H9 (cell line): ENCODE measurements at regions not wholly inside any gene's neighbourhood (a gene's known extent, or its start where the extent isn't known, plus 50 kb on each side); places are given as distances from the start of the nearest gene placed in this dataset.

ENCODE experiments used
- DNase-seq: peaks from one replicate; pipeline ENCODE4 v3.0.0-alpha.2; 2017
- H2AFZ ChIP-seq: one replicate; pipeline ENCODE4 v1.6.1; 2013; ENCODE audit warnings: mild to moderate bottlenecking, low read length, control low read depth, moderate library complexity
- H2AK5ac ChIP-seq: 2 replicates; pipeline ENCODE4 v1.6.1; 2013; ENCODE audit warnings: low read length, control low read depth, mixed read lengths; ENCODE audit not compliant: insufficient read length
- H2BK120ac ChIP-seq: one replicate; pipeline ENCODE4 v1.6.1; 2013; ENCODE audit warnings: low read depth, mild to moderate bottlenecking, low read length, control low read depth, inconsistent platforms; ENCODE audit not compliant: poor library complexity, severe bottlenecking
- H2BK12ac ChIP-seq: 2 replicates; pipeline ENCODE4 v1.6.1; 2013; ENCODE audit warnings: low read length, control low read depth, mixed read lengths, low read depth; ENCODE audit not compliant: insufficient read length
- H2BK15ac ChIP-seq: 2 replicates; pipeline ENCODE4 v1.6.1; 2013; ENCODE audit warnings: low read depth, low read length, control low read depth
- H2BK20ac ChIP-seq: one replicate; pipeline ENCODE4 v1.6.1; 2013; ENCODE audit warnings: low read depth, mild to moderate bottlenecking, low read length, control low read depth, inconsistent platforms; ENCODE audit not compliant: poor library complexity, severe bottlenecking
- H2BK5ac ChIP-seq: 2 replicates; pipeline ENCODE4 v1.6.1; 2013; ENCODE audit warnings: low read length, control low read depth, mixed read lengths; ENCODE audit not compliant: insufficient read length
- H3K14ac ChIP-seq: 2 replicates; pipeline ENCODE4 v1.6.1; 2013; ENCODE audit warnings: low read length, control low read depth; ENCODE audit not compliant: insufficient read depth
- H3K18ac ChIP-seq: 2 replicates; pipeline ENCODE4 v1.6.1; 2013; ENCODE audit warnings: low read depth, mild to moderate bottlenecking, mixed read lengths, low read length, control low read depth; ENCODE audit not compliant: insufficient read length
- H3K23ac ChIP-seq: 2 replicates; pipeline ENCODE4 v1.6.1; 2013; ENCODE audit warnings: low read length, control low read depth, mixed read lengths, low read depth; ENCODE audit not compliant: insufficient read length
- H3K23me2 ChIP-seq: 2 replicates; pipeline ENCODE4 v1.6.1; 2013; ENCODE audit warnings: low read depth, mild to moderate bottlenecking, mixed read lengths, low read length, control low read depth; ENCODE audit not compliant: insufficient read length, poor library complexity, severe bottlenecking
- H3K27ac ChIP-seq: 2 replicates; pipeline ENCODE4 v1.5.1; 2013; ENCODE audit warnings: low read length, control low read depth, mixed read lengths, low read depth; ENCODE audit not compliant: insufficient read length
- H3K27me3 ChIP-seq: 2 replicates; pipeline ENCODE4 v1.6.1; 2013; ENCODE audit warnings: low read length, control low read depth, inconsistent platforms; ENCODE audit not compliant: insufficient read depth
- H3K4ac ChIP-seq: 2 replicates; pipeline ENCODE4 v1.6.1; 2013; ENCODE audit warnings: low read depth, mild to moderate bottlenecking, control low read depth, inconsistent platforms, low read length, moderate library complexity
- H3K4me1 ChIP-seq: 2 replicates; pipeline ENCODE4 v1.6.1; 2013; ENCODE audit warnings: low read length, control low read depth, inconsistent platforms; ENCODE audit not compliant: insufficient read depth
- H3K4me2 ChIP-seq: 2 replicates; pipeline ENCODE4 v1.6.1; 2013; ENCODE audit warnings: low read length, control low read depth, mixed read lengths; ENCODE audit not compliant: insufficient read length, insufficient read depth
- H3K56ac ChIP-seq: 2 replicates; pipeline ENCODE4 v1.6.1; 2013; ENCODE audit warnings: low read depth, mild to moderate bottlenecking, mixed read lengths, low read length, control low read depth; ENCODE audit not compliant: insufficient read length
- H3K79me1 ChIP-seq: 2 replicates; pipeline ENCODE4 v1.6.1; 2013; ENCODE audit warnings: low read depth, mild to moderate bottlenecking, moderate library complexity, low read length, control low read depth, inconsistent platforms; ENCODE audit not compliant: insufficient read depth, poor library complexity, severe bottlenecking
- H3K79me2 ChIP-seq: 2 replicates; pipeline ENCODE4 v1.6.1; 2013; ENCODE audit warnings: low read length, control low read depth, inconsistent platforms; ENCODE audit not compliant: insufficient read depth
- H3K9ac ChIP-seq: 2 replicates; pipeline ENCODE4 v1.6.1; 2013; ENCODE audit warnings: low read length, control low read depth, mixed read lengths; ENCODE audit not compliant: insufficient read length; ENCODE audit errors: extremely low read depth
- H3K9me3 ChIP-seq: one replicate; pipeline ENCODE4 v1.6.1; 2013; ENCODE audit warnings: low read depth, low read length, inconsistent platforms; ENCODE audit not compliant: control insufficient read depth
- H3T11ph ChIP-seq: one replicate; pipeline ENCODE4 v1.6.1; 2013; ENCODE audit warnings: mild to moderate bottlenecking, low read length, control low read depth, inconsistent platforms
- H4K20me1 ChIP-seq: one replicate; pipeline ENCODE4 v1.6.1; 2013; ENCODE audit not compliant: control insufficient read depth, insufficient read length, insufficient read depth
- H4K5ac ChIP-seq: 2 replicates; pipeline ENCODE4 v1.6.1; 2013; ENCODE audit warnings: low read depth, mild to moderate bottlenecking, mixed read lengths, low read length, control low read depth; ENCODE audit not compliant: insufficient read length
- H4K8ac ChIP-seq: replicated peaks from 2 replicates; pipeline ENCODE4 v1.6.1; 2013; ENCODE audit warnings: low read length, control low read depth, mixed read lengths, low read depth; ENCODE audit not compliant: insufficient read length
- H4K91ac ChIP-seq: 2 replicates; pipeline ENCODE4 v1.6.1; 2013; ENCODE audit warnings: low read depth, mild to moderate bottlenecking, moderate library complexity, mixed read lengths, low read length, control low read depth; ENCODE audit not compliant: insufficient read length
- H3K27ac Mint-ChIP-seq, 3 experiments: 2 replicates in 2 of 3; 3 replicates in 1 of 3; pipeline ENCODE4 v1.8.0; 2020 to 2021; ENCODE audit warnings: mixed read lengths in 3 of 3, mild to moderate bottlenecking in 1 of 3, moderate library complexity in 1 of 3
- H3K27me3 Mint-ChIP-seq: 2 replicates; pipeline ENCODE4 v1.8.0; 2021; ENCODE audit warnings: low read depth, mild to moderate bottlenecking, moderate library complexity, mixed read lengths
- H3K36me3 Mint-ChIP-seq, 3 experiments: 2 replicates in 2 of 3; 3 replicates in 1 of 3; pipeline ENCODE4 v1.8.0; 2020 to 2021; ENCODE audit warnings: low read depth in 3 of 3, mixed read lengths in 3 of 3; ENCODE audit not compliant: insufficient read depth in 1 of 3
- H3K4me1 Mint-ChIP-seq, 2 experiments: 2 replicates each; pipeline ENCODE4 v1.8.0; 2020; ENCODE audit warnings: mixed read lengths in 2 of 2
- H3K4me3 Mint-ChIP-seq, 2 experiments: 2 replicates in 1 of 2; 3 replicates in 1 of 2; pipeline ENCODE4 v1.8.0; 2020 to 2021; ENCODE audit warnings: mild to moderate bottlenecking in 2 of 2, mixed read lengths in 2 of 2, moderate library complexity in 1 of 2
- H3K9me3 Mint-ChIP-seq, 2 experiments: 2 replicates in 1 of 2; 3 replicates in 1 of 2; pipeline ENCODE4 v1.8.0; 2020; ENCODE audit warnings: mild to moderate bottlenecking in 2 of 2, mixed read lengths in 2 of 2, moderate library complexity in 1 of 2
- WGBS: extraction: QIAGEN DNeasy Blood & Tissue Kit; methylation state at CpG from one replicate; pipeline ENCODE4 v1.1.7; 2013; ENCODE audit warnings: missing lambda C conversion rate, low lambda C conversion rate, mixed read lengths; ENCODE audit not compliant: insufficient read length; ENCODE audit errors: extremely low coverage; 5-methylcytosine and 5-hydroxymethylcytosine counted together
- TF ChIP-seq, protein P1 (sequence below): fragments of 200-600 bp; sonication (generic); conservative IDR thresholded peaks from 3 replicates; pipeline ENCODE4 v1.8.0; 2021; ENCODE audit warnings: antibody characterized with exemption, mild to moderate bottlenecking

DNA sequence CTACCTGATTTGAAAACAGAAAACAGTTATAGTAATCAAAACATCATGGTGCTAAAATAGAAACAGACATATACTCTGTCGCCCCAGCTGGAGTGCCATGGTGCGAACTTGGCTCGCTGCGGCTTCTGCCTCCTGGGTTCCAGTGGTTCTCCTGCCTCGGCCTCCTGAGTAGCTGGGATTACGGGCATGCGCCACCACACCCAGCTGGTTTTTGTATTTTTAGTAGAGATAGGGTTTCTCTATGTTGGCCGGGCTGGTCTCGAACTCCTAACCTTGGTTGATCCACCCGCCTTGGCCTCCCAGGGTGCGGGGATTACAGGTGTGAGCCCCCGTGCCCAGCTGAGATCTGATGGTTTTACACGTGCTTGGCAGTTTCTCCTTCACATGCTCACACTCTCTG lies 495.9 kb downstream of the ANXA1 start:
- H3K23ac ChIP-seq: no peak overlapping the region
- H3K79me1 ChIP-seq: no peaks in the 10 kb centered on the region
- no peak overlapping the region for H2AFZ ChIP-seq
- no peak overlapping the region for H3K56ac ChIP-seq
- H3K4me3 Mint-ChIP-seq: no peak overlapping the region
- peaks cover 4% of the 10 kb centered on the region in 2 experiments; a peak in 3 of 4 replicates for H3K4me1 Mint-ChIP-seq
- no peaks in the 10 kb centered on the region for H3K23me2 ChIP-seq
- H3K14ac ChIP-seq: no peak overlapping the region
- H4K91ac ChIP-seq: no peak overlapping the region
- DNase-seq: no peak
- H3K36me3 Mint-ChIP-seq: no peaks in the 10 kb centered on the region; a peak in 1 of 7 replicates
- H3K27ac Mint-ChIP-seq: no peak overlapping the region
- no CpG with 5 or more reads among the region's 13 CpGs for WGBS
- no peak overlapping the region for H2BK20ac ChIP-seq
- H3K4me2 ChIP-seq: no peak overlapping the region
- H2BK12ac ChIP-seq: no peak overlapping the region
- TF ChIP-seq, protein P1, sequence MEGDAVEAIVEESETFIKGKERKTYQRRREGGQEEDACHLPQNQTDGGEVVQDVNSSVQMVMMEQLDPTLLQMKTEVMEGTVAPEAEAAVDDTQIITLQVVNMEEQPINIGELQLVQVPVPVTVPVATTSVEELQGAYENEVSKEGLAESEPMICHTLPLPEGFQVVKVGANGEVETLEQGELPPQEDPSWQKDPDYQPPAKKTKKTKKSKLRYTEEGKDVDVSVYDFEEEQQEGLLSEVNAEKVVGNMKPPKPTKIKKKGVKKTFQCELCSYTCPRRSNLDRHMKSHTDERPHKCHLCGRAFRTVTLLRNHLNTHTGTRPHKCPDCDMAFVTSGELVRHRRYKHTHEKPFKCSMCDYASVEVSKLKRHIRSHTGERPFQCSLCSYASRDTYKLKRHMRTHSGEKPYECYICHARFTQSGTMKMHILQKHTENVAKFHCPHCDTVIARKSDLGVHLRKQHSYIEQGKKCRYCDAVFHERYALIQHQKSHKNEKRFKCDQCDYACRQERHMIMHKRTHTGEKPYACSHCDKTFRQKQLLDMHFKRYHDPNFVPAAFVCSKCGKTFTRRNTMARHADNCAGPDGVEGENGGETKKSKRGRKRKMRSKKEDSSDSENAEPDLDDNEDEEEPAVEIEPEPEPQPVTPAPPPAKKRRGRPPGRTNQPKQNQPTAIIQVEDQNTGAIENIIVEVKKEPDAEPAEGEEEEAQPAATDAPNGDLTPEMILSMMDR: no peak
- no peak overlapping the region for H3T11ph ChIP-seq
- H4K8ac ChIP-seq: no peak overlapping the region
- H2BK120ac ChIP-seq: no peak overlapping the region
- H2AK5ac ChIP-seq: no peak overlapping the region
- H4K20me1 ChIP-seq: no peaks in the 10 kb centered on the region
- no peak overlapping the region for H3K9ac ChIP-seq
- H3K4ac ChIP-seq: no peak overlapping the region
- H2BK5ac ChIP-seq: no peak overlapping the region
- no peaks in the 10 kb centered on the region for H3K79me2 ChIP-seq
- H3K9me3 ChIP-seq: no peaks in the 10 kb centered on the region
- peaks cover 0 to 2% of the 10 kb centered on the region in 2 experiments; a peak in 1 of 5 replicates for H3K9me3 Mint-ChIP-seq
- H3K27ac ChIP-seq: no peak overlapping the region
- peaks cover 3% of the 10 kb centered on the region; the same call in 1 of the 2 replicates for H3K4me1 ChIP-seq
- no peaks in the 10 kb centered on the region for H3K27me3 ChIP-seq
- H3K18ac ChIP-seq: no peak overlapping the region
- H4K5ac ChIP-seq: no peak overlapping the region
- no peak overlapping the region for H2BK15ac ChIP-seq
- H3K27me3 Mint-ChIP-seq: no peaks in the 10 kb centered on the region
